Activated naive CD4-positive, alpha-beta T cell treated with anti-CD3 and anti-CD28 coated beads for 36 hours (primary cell): ENCODE measurements at regions not wholly inside any gene's neighbourhood (a gene's known extent, or its start where the extent isn't known, plus 50 kb on each side); places are given as distances from the start of the nearest gene placed in this dataset.
"Not testable (repeated sequence)": the region's sequence is repeated elsewhere in the genome, so short reads cannot be mapped to it uniquely, and the experiment has no call there.

Experiments used
- CTCF ChIA-PET: fragments of 350-600 bp; sonication (Branson Sonifier 250); formaldehyde crosslinking; loops from one replicate; lab custom pipeline; 2021; ENCODE audit warnings: antibody characterized with exemption; lab: Charles Lee
- DNase-seq: peaks from one replicate; pipeline ENCODE4 v3.0.0-alpha.2; 2020
- H3K27ac Mint-ChIP-seq: one replicate; pipeline ENCODE4 v1.8.0; 2021; ENCODE audit warnings: mild to moderate bottlenecking, mixed read lengths
- H3K27me3 Mint-ChIP-seq: one replicate; pipeline ENCODE4 v1.8.0; 2021; ENCODE audit warnings: low read depth, mixed read lengths
- H3K36me3 Mint-ChIP-seq: one replicate; pipeline ENCODE4 v1.8.0; 2021; ENCODE audit warnings: low read depth, mixed read lengths
- H3K4me1 Mint-ChIP-seq: one replicate; pipeline ENCODE4 v1.8.0; 2021; ENCODE audit warnings: low read depth, mixed read lengths
- H3K4me3 Mint-ChIP-seq: one replicate; pipeline ENCODE4 v1.8.0; 2021; ENCODE audit warnings: mild to moderate bottlenecking, moderate library complexity, mixed read lengths
- H3K9me3 Mint-ChIP-seq: one replicate; pipeline ENCODE4 v1.8.0; 2021; ENCODE audit warnings: mixed read lengths
- intact Hi-C: fragments of 100-400 bp; cut with micrococcal nuclease; formaldehyde crosslinking; loops from one replicate; pipeline ENCODE4 v1.15.1; 2023

DNA sequence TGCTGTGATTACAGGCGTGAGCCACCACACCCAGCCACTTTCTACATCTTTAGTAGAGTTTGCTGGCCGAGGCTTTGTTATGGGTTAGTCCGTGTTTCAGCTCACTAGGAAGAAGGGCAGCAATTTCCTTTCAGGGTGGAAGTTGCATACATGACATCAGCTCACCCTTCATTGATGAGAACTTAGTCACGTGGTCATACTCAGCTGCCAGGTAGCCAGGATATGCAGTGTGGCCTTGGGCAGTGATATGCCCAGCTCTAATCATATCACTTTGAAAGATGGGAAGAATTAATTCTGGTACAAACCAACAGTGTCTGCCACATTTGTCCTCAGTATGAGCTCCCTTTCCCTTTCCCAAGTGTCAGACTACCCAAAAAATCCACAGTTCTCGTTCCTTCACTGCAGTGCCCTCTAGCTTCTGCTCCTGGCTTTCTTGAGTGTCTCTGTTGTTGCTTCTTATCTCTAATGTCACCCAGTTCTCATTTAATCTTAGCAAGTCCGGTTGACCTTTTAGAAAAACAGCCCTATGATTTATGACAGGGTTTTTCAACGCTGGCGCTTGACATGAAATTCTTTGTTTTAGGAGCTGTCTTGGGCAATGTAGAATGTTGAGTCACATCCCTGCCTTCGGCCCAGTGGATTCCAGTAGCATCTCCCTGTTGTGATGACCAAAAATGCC, 108.7 kb upstream of the ITGB1 start:
- Mint-ChIP-seq H3K27me3 (no peaks in the 10 kb centered on the region), H3K4me3 (no peak overlapping the region), H3K4me1 (peaks cover 2% of the 10 kb centered on the region), H3K9me3 (no peaks in the 10 kb centered on the region), H3K36me3 (no peaks in the 10 kb centered on the region), H3K27ac (no peak overlapping the region)
- DNase-seq = no peak
- CTCF ChIA-PET = interaction anchor here (0.8 to 0.9 kb wide), 3 partner anchors 91 to 266 kb away, joined by 3 read pairs; no protein-coding TSS in a partner anchor
- intact Hi-C loops = no loop called here

- DNase-seq = no peak
- no peaks in the 10 kb centered on the region for H3K36me3 Mint-ChIP-seq
- intact Hi-C loops = no loop called here
- no peak overlapping the region for H3K27ac Mint-ChIP-seq
- CTCF ChIA-PET = no interaction called here
- H3K4me3 Mint-ChIP-seq = no peak overlapping the region
- H3K9me3 Mint-ChIP-seq = no peaks in the 10 kb centered on the region
- no peaks in the 10 kb centered on the region for H3K27me3 Mint-ChIP-seq
- H3K4me1 Mint-ChIP-seq = peaks cover 2% of the 10 kb centered on the region
Observed at GRCh38 chr10:33065111-33065510, 107.1 kb upstream of the ITGB1 start.

- H3K27me3 Mint-ChIP-seq = no peaks in the 10 kb centered on the region
- H3K36me3 Mint-ChIP-seq = no peaks in the 10 kb centered on the region
- no peak overlapping the region for H3K4me3 Mint-ChIP-seq
- CTCF ChIA-PET = no interaction called here
- H3K27ac Mint-ChIP-seq = no peak overlapping the region
- intact Hi-C loops = no loop called here
- DNase-seq = no peak
- no peaks in the 10 kb centered on the region for H3K9me3 Mint-ChIP-seq
- H3K4me1 Mint-ChIP-seq = peaks cover 2% of the 10 kb centered on the region
Observed at GRCh38 chr10:33064706-33065105, 106.7 kb upstream of the ITGB1 start.

DNA sequence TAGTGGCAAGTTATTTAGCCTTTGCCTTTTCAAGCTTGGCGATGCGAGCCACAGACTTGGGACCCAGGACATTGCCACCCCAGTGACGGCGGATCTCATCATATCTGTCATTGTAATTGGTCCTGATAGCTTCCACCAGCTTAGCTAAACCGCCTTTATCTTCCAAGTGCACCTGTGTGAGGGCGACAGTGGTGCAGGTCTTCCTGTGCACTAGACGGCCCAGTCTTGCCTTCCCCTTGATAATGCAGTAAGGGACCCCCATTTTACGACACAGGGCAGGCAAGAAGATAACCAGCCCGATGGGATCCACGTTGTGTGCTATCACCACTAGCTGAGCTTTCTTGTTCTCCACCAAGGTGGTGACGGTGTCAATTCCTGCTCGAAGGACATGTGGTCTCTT, 99.6 kb upstream of the ITGB1 start:
- Mint-ChIP-seq H3K4me3 (no peak overlapping the region), H3K4me1 (no peaks in the 10 kb centered on the region), H3K27ac (no peak overlapping the region), H3K36me3 (no peaks in the 10 kb centered on the region), H3K27me3 (peaks cover 5% of the 10 kb centered on the region), H3K9me3 (no peaks in the 10 kb centered on the region)
- CTCF ChIA-PET = no interaction called here
- no peak for DNase-seq
- intact Hi-C loops = no loop called here

DNA sequence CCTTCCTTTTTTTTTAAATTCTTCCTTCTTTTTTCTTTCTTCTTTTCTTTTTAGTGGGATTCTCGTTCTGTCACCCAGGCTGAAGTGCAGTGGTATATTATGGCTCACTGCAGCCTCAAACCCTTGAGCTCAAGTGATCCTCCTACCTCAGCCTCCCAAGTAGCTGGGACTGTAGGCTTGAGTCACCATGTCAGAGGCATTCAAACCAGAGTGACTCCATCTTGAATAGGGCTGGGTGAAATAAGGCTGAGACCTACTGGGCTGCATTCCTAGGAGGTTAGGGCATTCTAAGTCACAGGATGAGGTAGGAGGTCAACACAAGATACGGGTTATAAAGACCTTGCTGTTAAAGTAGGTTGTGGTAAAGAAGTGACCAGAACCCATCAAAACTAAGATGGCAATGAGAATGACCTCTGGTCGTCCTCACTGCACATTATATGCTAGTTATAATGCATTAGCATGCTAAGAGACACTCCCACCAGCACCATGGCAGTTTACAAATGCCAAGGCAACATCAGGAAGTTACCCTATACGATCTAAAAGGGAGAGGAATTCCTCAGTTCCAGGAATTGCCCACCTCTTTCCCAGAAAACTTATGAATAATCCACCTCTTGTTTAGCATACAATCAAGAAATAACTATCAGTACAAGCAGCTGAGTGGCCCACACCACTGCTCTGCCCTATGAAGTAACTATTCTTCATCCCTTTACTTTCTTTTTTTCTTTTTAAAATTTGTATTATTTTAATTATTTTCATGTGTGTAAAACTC, 99.0 kb upstream of the ITGB1 start:
- H3K27me3 Mint-ChIP-seq = peaks cover 5% of the 10 kb centered on the region
- CTCF ChIA-PET = no interaction called here
- no peaks in the 10 kb centered on the region for H3K4me1 Mint-ChIP-seq
- H3K27ac Mint-ChIP-seq = no peak overlapping the region
- no peaks in the 10 kb centered on the region for H3K9me3 Mint-ChIP-seq
- H3K36me3 Mint-ChIP-seq = no peaks in the 10 kb centered on the region
- DNase-seq = no peak
- H3K4me3 Mint-ChIP-seq = no peak overlapping the region
- intact Hi-C loops = no loop called here

GRCh38 chr10:33055625-33056024, 97.6 kb upstream of the ITGB1 start:
- H3K36me3 Mint-ChIP-seq = no peaks in the 10 kb centered on the region
- intact Hi-C loops = no loop called here
- DNase-seq = no peak
- CTCF ChIA-PET = no interaction called here
- H3K27ac Mint-ChIP-seq = no peak overlapping the region
- no peaks in the 10 kb centered on the region for H3K9me3 Mint-ChIP-seq
- H3K27me3 Mint-ChIP-seq = peaks cover 5% of the 10 kb centered on the region
- H3K4me3 Mint-ChIP-seq = no peak overlapping the region
- H3K4me1 Mint-ChIP-seq = peaks cover 4% of the 10 kb centered on the region

DNA sequence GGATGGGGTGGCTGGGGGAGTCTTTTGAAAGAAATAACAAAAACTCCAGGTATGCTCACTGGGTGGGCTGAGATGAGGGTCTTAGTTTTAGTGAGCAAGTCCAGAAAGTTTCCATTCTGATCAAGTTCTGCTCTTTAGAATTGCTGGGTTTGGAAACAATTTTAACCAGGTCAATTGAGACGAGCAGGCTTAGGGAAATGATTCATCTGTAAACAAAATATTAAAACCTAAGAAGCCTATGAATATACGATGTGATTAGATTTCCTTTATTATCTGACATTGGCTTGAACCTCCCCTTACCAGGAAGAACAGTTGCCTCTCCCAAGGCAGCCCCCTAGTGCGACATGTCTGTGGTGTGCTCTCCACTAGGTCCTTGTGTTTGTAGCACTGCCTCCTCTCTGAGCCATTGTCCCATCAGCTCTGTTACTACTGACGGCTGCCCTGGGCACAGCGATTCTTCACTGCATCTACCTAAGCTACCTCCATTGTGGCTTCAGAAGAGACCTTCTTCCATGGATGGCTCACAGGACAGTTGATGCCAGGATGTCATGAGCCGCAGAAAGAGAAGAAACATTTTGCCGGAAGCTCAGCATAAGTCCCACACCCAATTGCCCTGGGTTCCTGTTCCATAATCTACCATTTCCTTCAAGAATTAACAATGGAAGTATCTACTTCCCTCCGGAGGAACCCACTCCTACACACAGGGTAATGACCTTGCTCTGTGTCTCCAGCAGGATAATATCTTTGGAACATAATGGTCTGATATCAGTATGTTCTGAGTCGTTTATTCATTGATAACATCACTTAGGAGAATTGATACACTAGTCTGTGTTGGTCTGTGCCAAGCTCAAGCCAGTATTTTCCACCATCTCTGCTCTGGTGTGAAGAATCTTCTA, 95.1 kb upstream of the ITGB1 start:
- H3K27me3 Mint-ChIP-seq = peaks cover 5% of the 10 kb centered on the region
- no peak overlapping the region for H3K27ac Mint-ChIP-seq
- no peaks in the 10 kb centered on the region for H3K9me3 Mint-ChIP-seq
- no peak overlapping the region for H3K4me3 Mint-ChIP-seq
- H3K4me1 Mint-ChIP-seq = peaks cover 6% of the 10 kb centered on the region
- CTCF ChIA-PET = no interaction called here
- no peak for DNase-seq
- H3K36me3 Mint-ChIP-seq = no peaks in the 10 kb centered on the region
- intact Hi-C loops = no loop called here

- Mint-ChIP-seq H3K9me3 (no peaks in the 10 kb centered on the region), H3K4me3 (no peak overlapping the region), H3K36me3 (no peaks in the 10 kb centered on the region), H3K27ac (no peak overlapping the region), H3K4me1 (peaks cover 6% of the 10 kb centered on the region), H3K27me3 (peaks cover 5% of the 10 kb centered on the region)
- CTCF ChIA-PET = no interaction called here
- no peak for DNase-seq
- intact Hi-C loops = no loop called here
Observed at GRCh38 chr10:33052263-33052875, 94.3 kb upstream of the ITGB1 start.

GRCh38 chr10:33049963-33050920, 92.2 kb upstream of the ITGB1 start:
- H3K36me3 Mint-ChIP-seq, H3K4me1 Mint-ChIP-seq, H3K27me3 Mint-ChIP-seq, H3K9me3 Mint-ChIP-seq, CTCF ChIA-PET, intact Hi-C loops, DNase-seq, H3K27ac Mint-ChIP-seq: not testable (repeated sequence)
- H3K4me3 Mint-ChIP-seq = peak overlapping the region; percentile 68

DNA sequence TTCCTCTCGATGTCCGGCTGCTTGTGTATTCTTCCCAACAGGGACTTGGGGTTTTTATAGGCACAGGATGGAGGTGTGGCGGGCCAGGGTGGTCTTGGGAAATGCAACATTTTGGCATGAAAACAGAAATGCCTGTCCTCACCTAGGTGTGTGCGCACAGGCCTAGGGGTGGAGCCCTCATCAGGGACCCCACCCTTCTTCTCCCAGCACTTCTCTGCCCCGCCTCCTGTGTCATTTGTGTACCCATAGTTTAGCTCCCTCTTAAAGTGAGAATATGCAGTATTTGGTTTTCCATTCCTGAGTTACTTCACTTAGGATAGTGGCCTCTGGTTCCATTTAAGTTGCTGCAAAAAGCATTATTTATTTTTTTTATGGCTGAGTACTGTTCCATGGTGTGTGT, 90.2 kb upstream of the ITGB1 start:
- DNase-seq = no peak
- Mint-ChIP-seq H3K4me1 (peaks cover 6% of the 10 kb centered on the region), H3K36me3 (no peaks in the 10 kb centered on the region), H3K9me3 (no peaks in the 10 kb centered on the region), H3K27me3 (no peaks in the 10 kb centered on the region), H3K4me3 (no peak overlapping the region), H3K27ac (no peak overlapping the region)
- intact Hi-C loops = no loop called here
- CTCF ChIA-PET = interaction anchor here (0.6 to 1.2 kb wide), 2 partner anchors 89 to 107 kb away, joined by 5 read pairs; no protein-coding TSS in a partner anchor

- Mint-ChIP-seq H3K36me3 (no peaks in the 10 kb centered on the region), H3K4me3 (no peak overlapping the region), H3K9me3 (no peaks in the 10 kb centered on the region), H3K27me3 (no peaks in the 10 kb centered on the region), H3K27ac (no peak overlapping the region), H3K4me1 (peaks cover 6% of the 10 kb centered on the region)
- DNase-seq = no peak
- CTCF ChIA-PET = interaction anchor here (0.6 to 1.2 kb wide), 2 partner anchors 88 to 108 kb away, joined by 5 read pairs; no protein-coding TSS in a partner anchor
- intact Hi-C loops = no loop called here
Observed at GRCh38 chr10:33047655-33048054, 89.6 kb upstream of the ITGB1 start.
